GM12892 (cell line): ENCODE measurements at regions not wholly inside any gene's neighbourhood (a gene's known extent, or its start where the extent isn't known, plus 50 kb on each side); places are given as distances from the start of the nearest gene placed in this dataset.
"Not testable (repeated sequence)": the region's sequence is repeated elsewhere in the genome, so short reads cannot be mapped to it uniquely, and the experiment has no call there.

Experiments used
- DNase-seq: peaks from one replicate; pipeline ENCODE4 v3.0.0; 2011; ENCODE audit not compliant: insufficient read length
- FAIRE-seq: peaks from 2 replicates; lab custom pipeline; 2011; peaks lifted over from hg19 to GRCh38; lab: Jason Lieb, UNC
- POLR2A ChIP-seq: IDR thresholded peaks from 2 replicates; pipeline ENCODE4 v1.6.1; 2011; ENCODE audit warnings: low read depth, low read length, control low read depth
- POLR2AphosphoS5 ChIP-seq: IDR thresholded peaks from 2 replicates; pipeline ENCODE4 v1.6.1; 2011; ENCODE audit warnings: low read depth, low read length, control low read depth
- TAF1 ChIP-seq: IDR thresholded peaks from 2 replicates; pipeline ENCODE4 v1.6.1; 2011; ENCODE audit warnings: low read depth, mild to moderate bottlenecking, control low read depth, low read length, borderline replicate concordance

GRCh38 chr6:155787168-155787567 lies 331.5 kb upstream of the NOX3 start:
- FAIRE-seq = no peak
- DNase-seq = no peak
- TF ChIP-seq POLR2A (no peak), TAF1 (no peak), POLR2AphosphoS5 (no peak)

- no peak for TF ChIP-seq TAF1
- FAIRE-seq (no peak), DNase-seq (no peak)
Observed at GRCh38 chr6:155786528-155786927, 330.9 kb upstream of the NOX3 start.

GRCh38 chr6:155782739-155783459 lies 327.3 kb upstream of the NOX3 start:
- FAIRE-seq (no peak), DNase-seq (no peak)
- TF ChIP-seq POLR2AphosphoS5 (no peak), TAF1 (no peak), POLR2A (no peak)

- FAIRE-seq (no peak), DNase-seq (no peak)
- TF ChIP-seq TAF1 (no peak), POLR2AphosphoS5 (no peak), POLR2A (no peak)
Observed at GRCh38 chr6:155782320-155782731, 326.7 kb upstream of the NOX3 start.

- TF ChIP-seq TAF1 (no peak), POLR2A (no peak), POLR2AphosphoS5 (no peak)
- no peak for FAIRE-seq
- no peak for DNase-seq
Observed at GRCh38 chr6:155779456-155779855, 323.8 kb upstream of the NOX3 start.

- DNase-seq (no peak), FAIRE-seq (no peak)
- no peak for TF ChIP-seq POLR2AphosphoS5
- no peak for TF ChIP-seq POLR2A
- TF ChIP-seq TAF1 = no peak
Observed at GRCh38 chr6:155778336-155778735, 322.7 kb upstream of the NOX3 start.

GRCh38 chr6:155771822-155772221 lies 316.2 kb upstream of the NOX3 start:
- DNase-seq = no peak
- FAIRE-seq = no peak
- TF ChIP-seq POLR2AphosphoS5 (no peak), POLR2A (no peak)

GRCh38 chr6:155770856-155771255 lies 315.2 kb upstream of the NOX3 start:
- no peak for TF ChIP-seq POLR2A
- no peak for TF ChIP-seq TAF1
- no peak for TF ChIP-seq POLR2AphosphoS5
- no peak for DNase-seq
- FAIRE-seq = no peak

- FAIRE-seq (no peak), DNase-seq (no peak)
- TF ChIP-seq POLR2AphosphoS5 = no peak
- TF ChIP-seq POLR2A = no peak
- TF ChIP-seq TAF1 = no peak
Observed at GRCh38 chr6:155770313-155770712, 314.7 kb upstream of the NOX3 start.

- no peak for TF ChIP-seq POLR2A
- TF ChIP-seq POLR2AphosphoS5 = no peak
- FAIRE-seq = no peak
- no peak for DNase-seq
Observed at GRCh38 chr6:155765275-155766194, 309.9 kb upstream of the NOX3 start.

GRCh38 chr6:155762649-155763048 lies 307.0 kb upstream of the NOX3 start:
- TF ChIP-seq POLR2A (no peak), TAF1 (no peak), POLR2AphosphoS5 (no peak)
- DNase-seq (no peak), FAIRE-seq (no peak)

GRCh38 chr6:155755452-155755851 lies 299.8 kb upstream of the NOX3 start:
- TF ChIP-seq POLR2A (no peak), TAF1 (no peak), POLR2AphosphoS5 (no peak)
- no peak for FAIRE-seq
- DNase-seq = no peak

- DNase-seq, FAIRE-seq: not testable (repeated sequence)
Observed at GRCh38 chr6:155748778-155749177, 293.1 kb upstream of the NOX3 start.
